ENCODE measurements at regions not wholly inside any gene's neighbourhood (a gene's known extent, or its start where the extent isn't known, plus 50 kb on each side); places are given as distances from the start of the nearest gene placed in this dataset.

GRCh38 chr10:33716501-33717267 lies 382.2 kb upstream of the NRP1 start:
- Mint-ChIP-seq H3K27ac (no peak overlapping the region), H3K4me3 (no peak overlapping the region), H3K4me1 (no peaks in the 10 kb centered on the region), H3K9me3 (peaks cover 0 to 1% (median 0%) of the 10 kb centered on the region in 7 donors), H3K27me3 (no peaks in the 10 kb centered on the region), H3K36me3 (no peaks in the 10 kb centered on the region)
- no peaks in the 10 kb centered on the region for H3K36me3 ChIP-seq (ENCODE audit: control insufficient read depth, insufficient read depth, low read length)
- H3K4me1 ChIP-seq (ENCODE audit: control insufficient read depth, insufficient read depth, low read length, poor library complexity, severe bottlenecking) = no peaks in the 10 kb centered on the region
- H3K4me3 ChIP-seq (ENCODE audit: low read depth, low read length) = no peak overlapping the region
- H3K9me3 ChIP-seq (ENCODE audit: control insufficient read depth in 2 of 2, low read length in 2 of 2) = peaks cover 0 to 2% of the 10 kb centered on the region in 2 experiments
- H3K27ac ChIP-seq (ENCODE audit: insufficient read depth, low read length, poor library complexity, severe bottlenecking) = no peak overlapping the region
- DNase-seq (no peak), ATAC-seq (ENCODE audit: low read depth in 2 of 2) (no peak)
- no peaks in the 10 kb centered on the region for H3K27me3 ChIP-seq (ENCODE audit: control insufficient read depth, insufficient read depth, low read length)

GRCh38 chr10:33715303-33715975 lies 381.0 kb upstream of the NRP1 start:
- Mint-ChIP-seq H3K27me3 (no peaks in the 10 kb centered on the region), H3K36me3 (no peaks in the 10 kb centered on the region), H3K9me3 (peaks cover 0 to 1% (median 0%) of the 10 kb centered on the region in 7 donors), H3K27ac (no peak overlapping the region), H3K4me1 (no peaks in the 10 kb centered on the region), H3K4me3 (no peak overlapping the region)
- no peaks in the 10 kb centered on the region for H3K4me1 ChIP-seq (ENCODE audit: control insufficient read depth, insufficient read depth, low read length, poor library complexity, severe bottlenecking)
- ATAC-seq (ENCODE audit: low read depth in 2 of 2) (no peak), DNase-seq (no peak)
- H3K27ac ChIP-seq (ENCODE audit: insufficient read depth, low read length, poor library complexity, severe bottlenecking) = no peak overlapping the region
- no peak overlapping the region for H3K4me3 ChIP-seq (ENCODE audit: low read depth, low read length)
- H3K36me3 ChIP-seq (ENCODE audit: control insufficient read depth, insufficient read depth, low read length) = no peaks in the 10 kb centered on the region
- no peaks in the 10 kb centered on the region for H3K9me3 ChIP-seq (ENCODE audit: control insufficient read depth in 2 of 2, low read length in 2 of 2)
- no peaks in the 10 kb centered on the region for H3K27me3 ChIP-seq (ENCODE audit: control insufficient read depth, insufficient read depth, low read length)

- H3K4me1 Mint-ChIP-seq = no peaks in the 10 kb centered on the region
- H3K36me3 Mint-ChIP-seq = no peaks in the 10 kb centered on the region
- H3K4me3 Mint-ChIP-seq = no peak overlapping the region
- DNase-seq (no peak), ATAC-seq (ENCODE audit: low read depth in 2 of 2) (no peak)
- no peaks in the 10 kb centered on the region for H3K27me3 Mint-ChIP-seq
- no peaks in the 10 kb centered on the region for H3K27me3 ChIP-seq (ENCODE audit: control insufficient read depth, insufficient read depth, low read length)
- H3K9me3 Mint-ChIP-seq = peaks cover 0 to 1% (median 0%) of the 10 kb centered on the region in 7 donors
- no peaks in the 10 kb centered on the region for H3K36me3 ChIP-seq (ENCODE audit: control insufficient read depth, insufficient read depth, low read length)
- H3K4me3 ChIP-seq (ENCODE audit: low read depth, low read length) = no peak overlapping the region
- no peaks in the 10 kb centered on the region for H3K9me3 ChIP-seq (ENCODE audit: control insufficient read depth in 2 of 2, low read length in 2 of 2)
- H3K27ac Mint-ChIP-seq = no peak overlapping the region
- no peak overlapping the region for H3K27ac ChIP-seq (ENCODE audit: insufficient read depth, low read length, poor library complexity, severe bottlenecking)
- no peaks in the 10 kb centered on the region for H3K4me1 ChIP-seq (ENCODE audit: control insufficient read depth, insufficient read depth, low read length, poor library complexity, severe bottlenecking)
Measured at GRCh38 chr10:33712825-33713224, 378.4 kb upstream of the NRP1 start.

- Histone ChIP-seq H3K4me1 (ENCODE audit: control insufficient read depth, insufficient read depth, low read length, poor library complexity, severe bottlenecking) (no peaks in the 10 kb centered on the region), H3K27ac (ENCODE audit: insufficient read depth, low read length, poor library complexity, severe bottlenecking) (no peak overlapping the region), H3K36me3 (ENCODE audit: control insufficient read depth, insufficient read depth, low read length) (no peaks in the 10 kb centered on the region), H3K27me3 (ENCODE audit: control insufficient read depth, insufficient read depth, low read length) (no peaks in the 10 kb centered on the region), H3K9me3 (ENCODE audit: control insufficient read depth in 2 of 2, low read length in 2 of 2) (no peaks in the 10 kb centered on the region), H3K4me3 (ENCODE audit: low read depth, low read length) (no peak overlapping the region)
- no peaks in the 10 kb centered on the region for H3K9me3 Mint-ChIP-seq
- no peaks in the 10 kb centered on the region for H3K4me1 Mint-ChIP-seq
- no peak overlapping the region for H3K27ac Mint-ChIP-seq
- H3K36me3 Mint-ChIP-seq = no peaks in the 10 kb centered on the region
- H3K4me3 Mint-ChIP-seq = no peak overlapping the region
- H3K27me3 Mint-ChIP-seq = peaks cover 4% of the 10 kb centered on the region
- no peak for ATAC-seq (ENCODE audit: low read depth in 2 of 2)
- no peak for DNase-seq
Measured at GRCh38 chr10:33710006-33710405, 375.5 kb upstream of the NRP1 start.

GRCh38 chr10:33709008-33709753 lies 374.7 kb upstream of the NRP1 start:
- no peaks in the 10 kb centered on the region for H3K4me1 ChIP-seq (ENCODE audit: control insufficient read depth, insufficient read depth, low read length, poor library complexity, severe bottlenecking)
- ATAC-seq (ENCODE audit: low read depth in 2 of 2) (no peak), DNase-seq (no peak)
- no peak overlapping the region for H3K4me3 ChIP-seq (ENCODE audit: low read depth, low read length)
- H3K27ac ChIP-seq (ENCODE audit: insufficient read depth, low read length, poor library complexity, severe bottlenecking) = no peak overlapping the region
- Mint-ChIP-seq H3K4me3 (no peak overlapping the region), H3K36me3 (no peaks in the 10 kb centered on the region), H3K27me3 (peaks cover 4% of the 10 kb centered on the region), H3K27ac (no peak overlapping the region), H3K4me1 (no peaks in the 10 kb centered on the region), H3K9me3 (no peaks in the 10 kb centered on the region)
- no peaks in the 10 kb centered on the region for H3K9me3 ChIP-seq (ENCODE audit: control insufficient read depth in 2 of 2, low read length in 2 of 2)
- no peaks in the 10 kb centered on the region for H3K36me3 ChIP-seq (ENCODE audit: control insufficient read depth, insufficient read depth, low read length)
- H3K27me3 ChIP-seq (ENCODE audit: control insufficient read depth, insufficient read depth, low read length) = no peaks in the 10 kb centered on the region

GRCh38 chr10:33708561-33708960 lies 374.1 kb upstream of the NRP1 start:
- H3K9me3 ChIP-seq (ENCODE audit: control insufficient read depth in 2 of 2, low read length in 2 of 2) = no peaks in the 10 kb centered on the region
- H3K4me3 ChIP-seq (ENCODE audit: low read depth, low read length) = no peak overlapping the region
- H3K36me3 ChIP-seq (ENCODE audit: control insufficient read depth, insufficient read depth, low read length) = no peaks in the 10 kb centered on the region
- Mint-ChIP-seq H3K9me3 (no peaks in the 10 kb centered on the region), H3K27me3 (peaks cover 4% of the 10 kb centered on the region), H3K27ac (no peak overlapping the region), H3K4me3 (no peak overlapping the region), H3K36me3 (no peaks in the 10 kb centered on the region), H3K4me1 (no peaks in the 10 kb centered on the region)
- no peaks in the 10 kb centered on the region for H3K4me1 ChIP-seq (ENCODE audit: control insufficient read depth, insufficient read depth, low read length, poor library complexity, severe bottlenecking)
- no peak overlapping the region for H3K27ac ChIP-seq (ENCODE audit: insufficient read depth, low read length, poor library complexity, severe bottlenecking)
- ATAC-seq (ENCODE audit: low read depth in 2 of 2) = no peak
- no peak for DNase-seq
- no peaks in the 10 kb centered on the region for H3K27me3 ChIP-seq (ENCODE audit: control insufficient read depth, insufficient read depth, low read length)

- no peak for DNase-seq
- H3K4me3 Mint-ChIP-seq = no peak overlapping the region
Measured at GRCh38 chr10:33706746-33707145, 372.3 kb upstream of the NRP1 start.

More at GRCh38 chr10:33706746-33707145, 372.3 kb upstream of the NRP1 start:
- H3K36me3 Mint-ChIP-seq = no peaks in the 10 kb centered on the region
- Histone ChIP-seq H3K36me3 (ENCODE audit: control insufficient read depth, insufficient read depth, low read length) (no peaks in the 10 kb centered on the region), H3K4me3 (ENCODE audit: low read depth, low read length) (no peak overlapping the region), H3K4me1 (ENCODE audit: control insufficient read depth, insufficient read depth, low read length, poor library complexity, severe bottlenecking) (no peaks in the 10 kb centered on the region), H3K27ac (ENCODE audit: insufficient read depth, low read length, poor library complexity, severe bottlenecking) (no peak overlapping the region), H3K27me3 (ENCODE audit: control insufficient read depth, insufficient read depth, low read length) (no peaks in the 10 kb centered on the region), H3K9me3 (ENCODE audit: control insufficient read depth in 2 of 2, low read length in 2 of 2) (no peaks in the 10 kb centered on the region)
- H3K27me3 Mint-ChIP-seq = peaks cover 4% of the 10 kb centered on the region
- H3K4me1 Mint-ChIP-seq = no peaks in the 10 kb centered on the region
- H3K9me3 Mint-ChIP-seq = peaks cover 0 to 6% (median 0%) of the 10 kb centered on the region in 7 donors
- no peak for ATAC-seq (ENCODE audit: low read depth in 2 of 2)
- H3K27ac Mint-ChIP-seq = no peak overlapping the region

All from CD4-positive, CD25-positive, alpha-beta regulatory T cell (primary cell).